AG04449 (cell line): ENCODE measurements at regions not wholly inside any gene's neighbourhood (a gene's known extent, or its start where the extent isn't known, plus 50 kb on each side); places are given as distances from the start of the nearest gene placed in this dataset.

Experiments used
- CTCF ChIA-PET: fragments of 350-600 bp; formaldehyde crosslinking; extraction: SDS; loops from one replicate; lab custom pipeline; 2021; ENCODE audit warnings: antibody characterized with exemption; lab: Yijun Ruan, JAX
- POLR2A ChIA-PET: fragments of 400-600, 350-600 bp; formaldehyde crosslinking; extraction: SDS; loops from one replicate; lab custom pipeline; 2020; ENCODE audit warnings: antibody characterized with exemption, inconsistent platforms; lab: Yijun Ruan, JAX
- DNase-seq: peaks from one replicate; pipeline ENCODE4 v3.0.0-alpha.2; 2010; ENCODE audit warnings: low read depth, low spot score
- H3K4me3 ChIP-seq: 2 replicates; pipeline ENCODE4 v1.5.1; 2011; ENCODE audit warnings: low read depth, mild to moderate bottlenecking, control low read depth, low read length
- CTCF ChIP-seq: IDR thresholded peaks from one replicate; pipeline ENCODE4 v1.5.1; 2011; ENCODE audit warnings: mild to moderate bottlenecking, moderate library complexity, low read length, control low read depth, inconsistent platforms; ENCODE audit not compliant: insufficient read depth; ENCODE audit errors: missing control alignments

DNA sequence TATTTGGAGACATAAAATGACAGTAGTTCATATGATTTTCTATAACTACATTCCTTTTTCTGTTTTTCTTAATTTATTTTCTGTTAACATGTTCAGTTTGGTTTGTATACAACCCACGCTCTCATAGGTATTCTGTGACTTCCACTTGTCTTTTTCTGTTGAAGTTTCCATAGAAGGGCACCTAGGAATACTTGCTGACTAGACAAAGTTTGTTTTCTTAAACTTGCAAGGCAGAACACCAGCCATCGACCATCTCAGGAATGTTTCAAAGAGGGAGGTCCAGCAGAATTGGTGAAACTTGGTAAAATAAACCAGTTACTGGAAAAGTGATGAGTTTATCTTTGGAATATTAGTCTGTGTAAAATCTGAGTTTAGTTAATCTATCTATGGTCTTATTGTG, 403.2 kb upstream of the CADM2 start:
- CTCF ChIA-PET = no interaction called here
- POLR2A ChIA-PET = no interaction called here
- no peak overlapping the region for H3K4me3 ChIP-seq
- DNase-seq = no peak
- TF ChIP-seq CTCF = no peak

DNA sequence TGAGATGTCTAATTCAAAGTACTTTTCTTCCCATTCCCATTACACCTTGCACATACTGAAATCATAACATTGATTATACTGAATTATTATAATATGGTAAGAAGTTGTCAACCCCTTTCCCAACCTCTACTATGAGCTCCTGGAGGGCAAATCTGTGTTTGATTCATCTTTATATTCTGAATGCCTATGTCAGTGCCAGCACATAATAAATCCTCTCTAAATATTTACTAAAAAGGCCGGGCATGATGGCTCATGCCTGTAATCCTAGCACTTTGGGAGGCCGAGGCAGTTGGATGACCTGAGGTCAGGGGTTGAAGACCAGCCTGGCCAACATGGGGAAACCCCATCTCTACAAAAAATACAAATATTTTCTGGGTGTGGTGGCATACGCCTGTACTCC, 392.5 kb upstream of the CADM2 start:
- TF ChIP-seq CTCF = no peak
- ChIA-PET POLR2A (no interaction called here), CTCF (no interaction called here)
- no peak overlapping the region for H3K4me3 ChIP-seq
- DNase-seq = no peak

GRCh38 chr3:84567796-84568195, 391.0 kb upstream of the CADM2 start:
- ChIA-PET POLR2A (no interaction called here), CTCF (no interaction called here)
- no peak for DNase-seq
- H3K4me3 ChIP-seq = no peak overlapping the region
- TF ChIP-seq CTCF = no peak

- ChIA-PET POLR2A (no interaction called here), CTCF (no interaction called here)
- no peak for DNase-seq
- TF ChIP-seq CTCF = no peak
- H3K4me3 ChIP-seq = no peak overlapping the region
Observed at GRCh38 chr3:84573962-84574361, 384.8 kb upstream of the CADM2 start.

DNA sequence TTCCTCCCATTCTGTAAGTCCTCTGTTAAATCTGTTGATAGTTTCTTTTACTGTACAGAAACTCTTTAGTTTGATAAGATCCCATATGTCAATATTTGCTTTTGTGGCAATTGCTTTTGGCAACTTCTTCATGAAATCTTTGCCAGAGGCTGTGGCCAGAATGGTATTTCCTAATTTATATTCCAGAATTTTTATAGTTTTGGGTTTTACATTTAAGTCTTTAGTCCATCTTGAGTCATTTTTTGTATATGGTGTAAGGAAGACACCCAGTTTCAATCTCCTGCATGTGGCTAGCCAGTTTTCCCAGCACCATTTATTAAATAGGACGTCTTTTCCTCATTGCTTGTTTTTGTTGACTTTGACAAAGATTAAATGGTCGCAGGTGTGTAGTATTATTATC, 372.4 kb upstream of the CADM2 start:
- no peak for TF ChIP-seq CTCF
- DNase-seq = no peak
- POLR2A ChIA-PET = no interaction called here
- H3K4me3 ChIP-seq = no peak overlapping the region
- CTCF ChIA-PET = no interaction called here

GRCh38 chr3:84600703-84601225, 358.0 kb upstream of the CADM2 start:
- no peak overlapping the region for H3K4me3 ChIP-seq
- ChIA-PET CTCF (no interaction called here), POLR2A (no interaction called here)
- no peak for DNase-seq
- TF ChIP-seq CTCF = no peak

DNA sequence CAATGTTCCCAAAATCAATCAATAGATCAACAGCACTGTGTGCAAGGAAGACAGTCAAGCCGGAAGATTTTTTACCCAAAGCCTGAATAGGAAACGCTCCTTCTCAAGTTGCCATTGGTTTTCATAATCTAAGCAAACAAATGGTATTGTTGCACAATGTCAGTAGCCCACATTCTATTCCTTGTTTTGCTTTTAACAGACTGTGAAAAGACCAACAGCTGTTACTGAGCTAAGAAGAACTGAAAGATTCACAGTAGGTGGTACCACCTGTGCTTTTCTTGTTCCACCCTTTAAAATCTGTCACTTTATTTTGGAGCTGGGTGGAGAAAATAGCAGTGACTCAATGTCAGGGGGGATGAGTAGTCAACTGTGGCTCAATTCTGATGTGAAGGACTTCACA, 357.5 kb upstream of the CADM2 start:
- no peak overlapping the region for H3K4me3 ChIP-seq
- TF ChIP-seq CTCF = no peak
- DNase-seq = no peak
- ChIA-PET CTCF (no interaction called here), POLR2A (no interaction called here)
